GM21529 (cell line): ENCODE measurements at regions not wholly inside any gene's neighbourhood (a gene's known extent, or its start where the extent isn't known, plus 50 kb on each side); places are given as distances from the start of the nearest gene placed in this dataset.

Experiments
- ATAC-seq: cut with Tn5 transposase; IDR thresholded peaks from one replicate; pipeline ENCODE4 v1.9.1; 2021; ENCODE audit not compliant: unreplicated experiment

- no peak for ATAC-seq
Measured at GRCh38 chr15:47577461-47577860, 139.8 kb upstream of the SEMA6D start.

GRCh38 chr15:47582233-47582632 lies 135.1 kb upstream of the SEMA6D start:
- ATAC-seq, result no peak

- ATAC-seq, result no peak
Measured at GRCh38 chr15:47584316-47584715, 133.0 kb upstream of the SEMA6D start.

GRCh38 chr15:47586653-47587224 lies 130.6 kb upstream of the SEMA6D start:
- ATAC-seq, result no peak

GRCh38 chr15:47587940-47588802 lies 129.1 kb upstream of the SEMA6D start:
- ATAC-seq, result no peak

- ATAC-seq, result no peak
Measured at GRCh38 chr15:47588958-47589357, 128.3 kb upstream of the SEMA6D start.

- ATAC-seq, result no peak
Measured at GRCh38 chr15:47598996-47599395, 118.3 kb upstream of the SEMA6D start.

GRCh38 chr15:47599806-47600205 lies 117.5 kb upstream of the SEMA6D start:
- ATAC-seq, result no peak

- ATAC-seq, result no peak
Measured at GRCh38 chr15:47602121-47602520, 115.2 kb upstream of the SEMA6D start.

GRCh38 chr15:47603026-47603425 lies 114.3 kb upstream of the SEMA6D start:
- ATAC-seq, result no peak

GRCh38 chr15:47607695-47608094 lies 109.6 kb upstream of the SEMA6D start:
- no peak for ATAC-seq

- no peak for ATAC-seq
Measured at GRCh38 chr15:47609693-47610092, 107.6 kb upstream of the SEMA6D start.

GRCh38 chr15:47610736-47611135 lies 106.6 kb upstream of the SEMA6D start:
- no peak for ATAC-seq

GRCh38 chr15:47614360-47615011 lies 102.8 kb upstream of the SEMA6D start:
- no peak for ATAC-seq

GRCh38 chr15:47616876-47617275 lies 100.4 kb upstream of the SEMA6D start:
- ATAC-seq, result no peak

GRCh38 chr15:47618241-47618640 lies 99.1 kb upstream of the SEMA6D start:
- ATAC-seq, result no peak

- ATAC-seq, result no peak
Measured at GRCh38 chr15:47620960-47621681, 96.2 kb upstream of the SEMA6D start.

- ATAC-seq, result no peak
Measured at GRCh38 chr15:47622055-47622454, 95.2 kb upstream of the SEMA6D start.

GRCh38 chr15:47624503-47624902 lies 92.8 kb upstream of the SEMA6D start:
- no peak for ATAC-seq

- no peak for ATAC-seq
Measured at GRCh38 chr15:47639042-47639441, 78.3 kb upstream of the SEMA6D start.

- no peak for ATAC-seq
Measured at GRCh38 chr15:47640079-47640478, 77.2 kb upstream of the SEMA6D start.
